Tibial artery (tissue), 4 donors: ENCODE measurements at regions not wholly inside any gene's neighbourhood (a gene's known extent, or its start where the extent isn't known, plus 50 kb on each side); places are given as distances from the start of the nearest gene placed in this dataset.
"Not testable (repeated sequence)": the region's sequence is repeated elsewhere in the genome, so short reads cannot be mapped to it uniquely, and the experiment has no call there.

Experiments used
- DNase-seq, 2 donors: peaks; one replicate each; pipeline ENCODE4 v3.0.0-alpha.2; 2019
- H3K27ac ChIP-seq, 2 donors: fragments of 200-600 bp; sonication (generic) in 1 of 2; 1 replicate in 1 of 2; 2 replicates in 1 of 2; pipeline ENCODE4 v1.5.1; 2018 to 2019; ENCODE audit warnings: mild to moderate bottlenecking in 1 of 2
- H3K27me3 ChIP-seq, 2 donors: fragments of 200-600 bp; sonication (generic) in 1 of 2; one replicate each; pipeline versions ENCODE4 v1.5.1 to v1.6.0; 2016 to 2019
- H3K36me3 ChIP-seq, 3 donors: fragments of 200-600 bp; sonication (generic) in 2 of 3; one replicate each; pipeline ENCODE4 v1.5.1; 2016 to 2019; ENCODE audit warnings: mild to moderate bottlenecking in 2 of 3
- H3K4me1 ChIP-seq, 4 donors: fragments of 200-600 bp; sonication (generic) in 2 of 4; 1 replicate in 3 of 4; 2 replicates in 1 of 4; pipeline ENCODE4 v1.5.1; 2016 to 2019
- H3K4me3 ChIP-seq, 2 donors: fragments of 200-600 bp; sonication (generic) in 1 of 2; 1 replicate in 1 of 2; 2 replicates in 1 of 2; pipeline ENCODE4 v1.5.1; 2018 to 2019; ENCODE audit warnings: mild to moderate bottlenecking in 2 of 2
- H3K9me3 ChIP-seq, 3 donors: fragments of 200-600 bp; sonication (generic) in 1 of 3; one replicate each; pipeline ENCODE4 v1.5.1; 2016 to 2019
- CTCF ChIP-seq, 2 experiments: fragments of 200-600 bp in 1 of 2; fragments of 450-650 bp in 1 of 2; IDR thresholded peaks; one replicate each; pipeline ENCODE4 v1.5.1; 2017 to 2019; ENCODE audit warnings: antibody characterized with exemption in 2 of 2, mild to moderate bottlenecking in 1 of 2, moderate library complexity in 1 of 2
- intact Hi-C: fragments of 100-400 bp; cut with DNase I; formaldehyde crosslinking; loops from one replicate; pipeline ENCODE4 v1.15.0; 2023; ENCODE audit warnings: low total_unique reads

- DNase-seq: no peak
- Histone ChIP-seq H3K4me1 (peaks cover 0 to 40% (median 20%) of the 10 kb centered on the region in 4 donors), H3K27ac (no peak overlapping the region), H3K27me3 (no peaks in the 10 kb centered on the region), H3K36me3 (no peaks in the 10 kb centered on the region), H3K4me3 (no peak overlapping the region), H3K9me3 (no peaks in the 10 kb centered on the region)
- intact Hi-C loops: no loop called here
- TF ChIP-seq CTCF (IDR thresholded peaks at IDR 0.05): no peak
These were observed 63.3 kb upstream of the ME3 start for GRCh38 chr11:86735451-86736290.

GRCh38 chr11:86732739-86733138 lies 60.3 kb upstream of the ME3 start:
- H3K4me3 ChIP-seq, H3K27ac ChIP-seq, H3K27me3 ChIP-seq, DNase-seq, H3K36me3 ChIP-seq, intact Hi-C loops, H3K9me3 ChIP-seq: not testable (repeated sequence)
- H3K4me1 ChIP-seq: peaks cover 0 to 12% (median 6%) of the 10 kb centered on the region in 4 donors

- H3K4me3 ChIP-seq, DNase-seq, H3K27ac ChIP-seq, intact Hi-C loops, H3K27me3 ChIP-seq, H3K9me3 ChIP-seq, H3K36me3 ChIP-seq, H3K4me1 ChIP-seq: not testable (repeated sequence)
These were observed 59.9 kb upstream of the ME3 start for GRCh38 chr11:86732286-86732685.

GRCh38 chr11:86729576-86729975 lies 57.2 kb upstream of the ME3 start:
- intact Hi-C loops, H3K9me3 ChIP-seq, H3K4me3 ChIP-seq, DNase-seq, H3K27me3 ChIP-seq, H3K36me3 ChIP-seq, H3K4me1 ChIP-seq, H3K27ac ChIP-seq: not testable (repeated sequence)

- intact Hi-C loops: no loop called here
- Histone ChIP-seq H3K36me3 (no peaks in the 10 kb centered on the region), H3K27me3 (no peaks in the 10 kb centered on the region), H3K4me3 (no peak overlapping the region), H3K27ac (no peak overlapping the region), H3K9me3 (no peaks in the 10 kb centered on the region), H3K4me1 (no peaks in the 10 kb centered on the region)
- DNase-seq: no peak
- TF ChIP-seq CTCF (IDR thresholded peaks at IDR 0.05): no peak
These were observed 56.1 kb upstream of the ME3 start for GRCh38 chr11:86728562-86728961.

- H3K27me3 ChIP-seq: no peaks in the 10 kb centered on the region
- no peak overlapping the region for H3K4me3 ChIP-seq
- no peaks in the 10 kb centered on the region for H3K9me3 ChIP-seq
- no peaks in the 10 kb centered on the region for H3K36me3 ChIP-seq
- intact Hi-C loops: no loop called here
- no peaks in the 10 kb centered on the region for H3K4me1 ChIP-seq
- H3K27ac ChIP-seq: no peak overlapping the region
- no peak for TF ChIP-seq CTCF (IDR thresholded peaks at IDR 0.05)
- no peak for DNase-seq
These were observed 54.5 kb upstream of the ME3 start for GRCh38 chr11:86726770-86727504.

GRCh38 chr11:86726118-86726753 lies 53.8 kb upstream of the ME3 start:
- Histone ChIP-seq H3K27me3 (no peaks in the 10 kb centered on the region), H3K9me3 (no peaks in the 10 kb centered on the region), H3K4me1 (no peaks in the 10 kb centered on the region), H3K4me3 (no peak overlapping the region), H3K27ac (no peak overlapping the region), H3K36me3 (no peaks in the 10 kb centered on the region)
- DNase-seq: no peak
- TF ChIP-seq CTCF (IDR thresholded peaks at IDR 0.05): no peak
- intact Hi-C loops: no loop called here
